OCI-LY3 (cell line): ENCODE measurements at regions not wholly inside any gene's neighbourhood (a gene's known extent, or its start where the extent isn't known, plus 50 kb on each side); places are given as distances from the start of the nearest gene placed in this dataset.

ENCODE experiments used
- H2AFZ ChIP-seq: fragments of 200-600, 300-600 bp; shearing (Covaris generic); 2 replicates; pipeline ENCODE4 v1.6.0; 2014; ENCODE audit warnings: antibody characterized with exemption, low read depth, low read length
- H3K27ac ChIP-seq: fragments of 200-600, 300-600 bp; sonication (generic); 2 replicates; pipeline ENCODE4 v1.5.1; 2014; ENCODE audit warnings: mild to moderate bottlenecking, low read length, moderate library complexity, mixed read lengths
- H3K27me3 ChIP-seq: fragments of 200-600, 300-600 bp; sonication (generic); 2 replicates; pipeline ENCODE4 v1.6.1; 2014; ENCODE audit warnings: low read depth, low read length, mixed read lengths
- H3K36me3 ChIP-seq: fragments of 200-600, 300-600 bp; sonication (generic); replicated peaks from 2 replicates; pipeline ENCODE3; 2014; ENCODE audit warnings: low read depth, low read length, mixed read lengths
- H3K4me1 ChIP-seq: fragments of 300-600, 200-600 bp; sonication (generic); 2 replicates; pipeline ENCODE4 v1.6.1; 2014; ENCODE audit warnings: low read length, mixed read lengths
- H3K4me2 ChIP-seq: fragments of 200-600, 300-600 bp; sonication (generic); 2 replicates; pipeline ENCODE4 v1.6.1; 2014; ENCODE audit warnings: low read length, mixed read lengths
- H3K4me3 ChIP-seq: fragments of 300-600, 200-600 bp; sonication (generic); 2 replicates; pipeline ENCODE4 v1.5.1; 2014; ENCODE audit warnings: antibody characterized with exemption, mild to moderate bottlenecking, low read length, moderate library complexity
- H3K79me2 ChIP-seq: fragments of 300-600, 200-600 bp; shearing (Covaris generic); 2 replicates; pipeline ENCODE4 v1.6.1; 2014; ENCODE audit warnings: mild to moderate bottlenecking, low read length, mixed read lengths
- H3K9ac ChIP-seq: fragments of 300-600, 200-600 bp; shearing (Covaris generic); 2 replicates; pipeline ENCODE4 v1.6.0; 2014; ENCODE audit warnings: mild to moderate bottlenecking, low read length, moderate library complexity
- H3K9me3 ChIP-seq: fragments of 200-600, 300-600 bp; shearing (Covaris generic); 2 replicates; pipeline ENCODE4 v1.6.1; 2014; ENCODE audit warnings: low read length, mixed read lengths; ENCODE audit not compliant: insufficient read depth
- H4K20me1 ChIP-seq: fragments of 200-600, 300-600 bp; sonication (generic); 2 replicates; pipeline ENCODE4 v1.6.1; 2016; ENCODE audit warnings: low read length, mixed read lengths; ENCODE audit not compliant: insufficient read depth
- CTCF ChIP-seq: fragments of 200-600, 300-600 bp; sonication (generic); IDR thresholded peaks from 2 replicates; pipeline ENCODE4 v1.5.1; 2014; ENCODE audit warnings: antibody characterized with exemption, low read length, low read depth
- EZH2phosphoT487 ChIP-seq: fragments of 200-600 bp; shearing (Covaris generic); IDR thresholded peaks from 2 replicates; pipeline ENCODE4 v1.6.1; 2018; ENCODE audit warnings: antibody characterized with exemption, mixed run types, low read depth

DNA sequence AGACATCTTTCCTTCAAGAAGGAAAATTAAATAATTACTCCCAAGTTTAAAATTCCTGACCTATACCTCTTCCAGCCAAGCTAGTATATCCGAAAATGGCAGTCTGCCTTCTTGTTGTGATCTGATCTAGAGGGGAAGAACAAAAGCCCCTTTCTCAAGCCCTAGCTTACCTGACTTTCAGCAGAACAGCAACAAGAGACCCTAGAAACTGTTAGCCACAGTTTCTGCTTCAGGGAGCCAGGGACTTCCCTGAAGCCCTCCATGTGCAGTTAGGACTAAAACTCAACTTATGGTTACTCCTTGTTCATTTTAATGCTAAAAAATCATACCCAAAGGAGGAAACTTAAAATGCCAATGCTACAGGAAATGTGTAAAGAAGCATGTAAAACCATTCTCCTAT is 366.7 kb upstream of the CTNND2 start:
- no peaks in the 10 kb centered on the region for H3K79me2 ChIP-seq
- TF ChIP-seq EZH2phosphoT487 (no peak), CTCF (no peak)
- no peaks in the 10 kb centered on the region for H3K9me3 ChIP-seq
- H3K27ac ChIP-seq = no peak overlapping the region
- no peaks in the 10 kb centered on the region for H3K27me3 ChIP-seq
- no peaks in the 10 kb centered on the region for H4K20me1 ChIP-seq
- H2AFZ ChIP-seq = no peak overlapping the region
- H3K9ac ChIP-seq = no peak overlapping the region
- H3K4me3 ChIP-seq = no peak overlapping the region
- H3K4me2 ChIP-seq = no peak overlapping the region
- no peaks in the 10 kb centered on the region for H3K36me3 ChIP-seq
- peaks cover 4% of the 10 kb centered on the region; the same call in 1 of the 2 replicates for H3K4me1 ChIP-seq

DNA sequence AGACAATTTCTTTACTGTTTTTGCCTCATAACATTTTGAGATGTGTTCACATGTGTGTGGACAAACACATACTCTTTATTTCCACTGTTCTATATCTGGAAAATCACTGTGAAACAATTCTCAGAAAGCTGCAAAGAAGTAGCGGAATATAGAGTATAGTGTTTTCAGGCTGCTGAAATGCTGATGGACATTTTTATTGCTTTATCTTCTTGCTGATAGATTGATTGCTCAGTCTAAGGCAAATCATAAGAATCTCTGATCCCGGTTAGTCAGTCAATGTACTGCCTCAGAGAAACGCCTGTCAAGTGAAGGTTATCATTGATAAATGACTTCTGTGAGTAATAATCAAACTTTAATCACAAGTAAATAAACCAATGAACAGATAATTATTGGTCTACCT is 364.9 kb upstream of the CTNND2 start:
- Histone ChIP-seq H3K79me2 (no peaks in the 10 kb centered on the region), H3K27me3 (no peaks in the 10 kb centered on the region), H3K27ac (no peak overlapping the region), H3K9ac (no peak overlapping the region), H2AFZ (no peak overlapping the region), H3K9me3 (no peaks in the 10 kb centered on the region), H3K4me1 (peaks cover 4% of the 10 kb centered on the region; the same call in 1 of the 2 replicates), H3K36me3 (no peaks in the 10 kb centered on the region), H4K20me1 (no peaks in the 10 kb centered on the region), H3K4me3 (no peak overlapping the region), H3K4me2 (no peak overlapping the region)
- no peak for TF ChIP-seq EZH2phosphoT487
- no peak for TF ChIP-seq CTCF

DNA sequence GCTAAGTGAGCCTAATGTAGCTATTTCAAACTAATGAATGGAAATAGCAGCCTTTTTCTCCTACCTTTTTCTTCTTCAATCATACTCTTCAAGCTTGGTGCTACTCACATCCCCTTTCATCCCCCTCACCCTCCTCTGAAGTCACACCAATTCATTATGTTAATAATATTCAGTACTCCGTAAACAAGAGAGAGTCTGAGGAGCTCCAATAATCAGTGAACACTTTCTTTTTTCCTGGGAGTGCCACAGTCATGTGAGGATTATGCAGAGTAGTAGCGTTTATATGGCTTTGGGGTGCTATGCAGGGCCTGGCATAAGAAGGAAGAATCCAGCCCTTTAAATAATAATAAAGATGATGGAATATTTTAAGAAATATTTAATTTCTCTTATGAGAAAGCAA is 354.3 kb upstream of the CTNND2 start:
- Histone ChIP-seq H3K4me1 (peaks cover 8% of the 10 kb centered on the region; the same call in 1 of the 2 replicates), H3K4me2 (no peak overlapping the region), H3K36me3 (no peaks in the 10 kb centered on the region), H3K9me3 (no peaks in the 10 kb centered on the region), H4K20me1 (no peaks in the 10 kb centered on the region), H3K27ac (no peak overlapping the region), H3K4me3 (no peak overlapping the region), H3K9ac (no peak overlapping the region), H2AFZ (no peak overlapping the region), H3K79me2 (no peaks in the 10 kb centered on the region), H3K27me3 (no peaks in the 10 kb centered on the region)
- TF ChIP-seq EZH2phosphoT487 (no peak), CTCF (no peak)

GRCh38 chr5:12250454-12250853 is 346.2 kb upstream of the CTNND2 start:
- Histone ChIP-seq H2AFZ (no peak overlapping the region), H3K9me3 (no peaks in the 10 kb centered on the region), H3K4me3 (no peak overlapping the region), H3K79me2 (no peaks in the 10 kb centered on the region), H3K9ac (no peak overlapping the region), H3K36me3 (no peaks in the 10 kb centered on the region), H3K27me3 (no peaks in the 10 kb centered on the region), H3K4me1 (no peaks in the 10 kb centered on the region), H3K27ac (no peak overlapping the region), H4K20me1 (no peaks in the 10 kb centered on the region), H3K4me2 (no peak overlapping the region)
- no peak for TF ChIP-seq EZH2phosphoT487
- TF ChIP-seq CTCF = no peak
